ENCODE measurements at regions not wholly inside any gene's neighbourhood (a gene's known extent, or its start where the extent isn't known, plus 50 kb on each side); places are given as distances from the start of the nearest gene placed in this dataset.
"Not testable (repeated sequence)": the region's sequence is repeated elsewhere in the genome, so short reads cannot be mapped to it uniquely, and the experiment has no call there.

GRCh38 chr5:57871496-57871895, 388.9 kb upstream of the ACTBL2 start:
- WGBS (ENCODE audit: low lambda C conversion rate, missing lambda C conversion rate), result 90% methylated on average over 1 of the region's 1 CpG
- H2AFZ ChIP-seq, result no peak overlapping the region
- no peaks in the 10 kb centered on the region for H3K27me3 ChIP-seq
- H3K9me2 ChIP-seq (replicated peaks; ENCODE audit: insufficient read depth), result no peaks in the 10 kb centered on the region
- no peak for DNase-seq (ENCODE audit: low spot score)
- no peaks in the 10 kb centered on the region for H3K36me3 ChIP-seq (replicated peaks; ENCODE audit: insufficient read depth, low read depth)
- H3K4me2 ChIP-seq, result no peak overlapping the region
- no peak for TF ChIP-seq EZH2 (IDR thresholded peaks at IDR 0.05; ENCODE audit: borderline replicate concordance)
- no peak for TF ChIP-seq EZH2phosphoT487 (IDR thresholded peaks at IDR 0.05; ENCODE audit: low read depth, severe bottlenecking, unreplicated experiment)
- no peak overlapping the region for H3K4me3 ChIP-seq
- no peaks in the 10 kb centered on the region for H4K20me1 ChIP-seq (ENCODE audit: insufficient read depth, poor library complexity, severe bottlenecking)
- H3K4me1 ChIP-seq (ENCODE audit: insufficient read depth), result no peaks in the 10 kb centered on the region
- H3K27ac ChIP-seq, result no peak overlapping the region
- H3K79me2 ChIP-seq, result no peaks in the 10 kb centered on the region
- H3K9me3 ChIP-seq (ENCODE audit: low read depth), result no peaks in the 10 kb centered on the region

GRCh38 chr5:57870267-57870666, 387.7 kb upstream of the ACTBL2 start:
- H3K36me3 ChIP-seq (replicated peaks; ENCODE audit: insufficient read depth, low read depth); H3K4me2 ChIP-seq; H3K4me1 ChIP-seq (ENCODE audit: insufficient read depth); DNase-seq (ENCODE audit: low spot score); H4K20me1 ChIP-seq (ENCODE audit: insufficient read depth, poor library complexity, severe bottlenecking); H2AFZ ChIP-seq; H3K27ac ChIP-seq; H3K9me2 ChIP-seq (replicated peaks; ENCODE audit: insufficient read depth); H3K79me2 ChIP-seq; H3K27me3 ChIP-seq; H3K9me3 ChIP-seq (ENCODE audit: low read depth); H3K4me3 ChIP-seq: not testable (repeated sequence)
- 94% methylated on average over 12 of the region's 14 CpGs for WGBS (ENCODE audit: low lambda C conversion rate, missing lambda C conversion rate)

GRCh38 chr5:57863661-57864060, 381.1 kb upstream of the ACTBL2 start:
- no peak for DNase-seq (ENCODE audit: low spot score)
- H3K4me1 ChIP-seq (ENCODE audit: insufficient read depth), result peaks cover 3% of the 10 kb centered on the region
- no peak overlapping the region for H2AFZ ChIP-seq
- TF ChIP-seq EZH2 (IDR thresholded peaks at IDR 0.05; ENCODE audit: borderline replicate concordance) (no peak), EZH2phosphoT487 (IDR thresholded peaks at IDR 0.05; ENCODE audit: low read depth, severe bottlenecking, unreplicated experiment) (no peak), CTCF (IDR thresholded peaks at IDR 0.05; ENCODE audit: poor library complexity) (no peak)
- no peaks in the 10 kb centered on the region for H3K79me2 ChIP-seq
- H3K9me3 ChIP-seq (ENCODE audit: low read depth), result no peaks in the 10 kb centered on the region
- WGBS (ENCODE audit: low lambda C conversion rate, missing lambda C conversion rate), result 76% methylated on average over 2 of the region's 2 CpGs
- no peaks in the 10 kb centered on the region for H3K27me3 ChIP-seq
- no peaks in the 10 kb centered on the region for H4K20me1 ChIP-seq (ENCODE audit: insufficient read depth, poor library complexity, severe bottlenecking)
- H3K36me3 ChIP-seq (replicated peaks; ENCODE audit: insufficient read depth, low read depth), result no peaks in the 10 kb centered on the region
- H3K4me3 ChIP-seq, result no peak overlapping the region
- H3K27ac ChIP-seq, result no peak overlapping the region
- H3K4me2 ChIP-seq, result no peak overlapping the region
- H3K9me2 ChIP-seq (replicated peaks; ENCODE audit: insufficient read depth), result no peaks in the 10 kb centered on the region

- peaks cover 3% of the 10 kb centered on the region for H3K4me1 ChIP-seq (ENCODE audit: insufficient read depth)
- peak overlapping the region; percentile 38 for H3K27ac ChIP-seq
Observed at GRCh38 chr5:57862942-57863341, 380.3 kb upstream of the ACTBL2 start.

More at GRCh38 chr5:57862942-57863341, 380.3 kb upstream of the ACTBL2 start:
- no peaks in the 10 kb centered on the region for H3K36me3 ChIP-seq (replicated peaks; ENCODE audit: insufficient read depth, low read depth)
- no peak for TF ChIP-seq CTCF (IDR thresholded peaks at IDR 0.05; ENCODE audit: poor library complexity)
- TF ChIP-seq EZH2phosphoT487 (IDR thresholded peaks at IDR 0.05; ENCODE audit: low read depth, severe bottlenecking, unreplicated experiment), result no peak
- TF ChIP-seq EZH2 (IDR thresholded peaks at IDR 0.05; ENCODE audit: borderline replicate concordance), result no peak
- H4K20me1 ChIP-seq (ENCODE audit: insufficient read depth, poor library complexity, severe bottlenecking), result no peaks in the 10 kb centered on the region
- H3K4me3 ChIP-seq, result no peak overlapping the region
- H3K79me2 ChIP-seq, result no peaks in the 10 kb centered on the region
- WGBS (ENCODE audit: low lambda C conversion rate, missing lambda C conversion rate), result 67% methylated on average over 4 of the region's 4 CpGs
- H2AFZ ChIP-seq, result no peak overlapping the region
- no peak overlapping the region for H3K4me2 ChIP-seq
- no peaks in the 10 kb centered on the region for H3K9me3 ChIP-seq (ENCODE audit: low read depth)
- no peaks in the 10 kb centered on the region for H3K9me2 ChIP-seq (replicated peaks; ENCODE audit: insufficient read depth)
- no peaks in the 10 kb centered on the region for H3K27me3 ChIP-seq
- DNase-seq (ENCODE audit: low spot score), result no peak

Data from hepatocyte (in vitro differentiated cells).